Colonic mucosa (tissue), 4 donors: ENCODE measurements at regions not wholly inside any gene's neighbourhood (a gene's known extent, or its start where the extent isn't known, plus 50 kb on each side); places are given as distances from the start of the nearest gene placed in this dataset.

Experiments
- DNase-seq: peaks from one replicate; pipeline ENCODE4 v3.0.0-alpha.2; 2020
- H3K27ac ChIP-seq: fragments of 200-600 bp; one replicate; pipeline ENCODE4 v1.8.0; 2021
- H3K27me3 ChIP-seq: fragments of 200-600 bp; one replicate; pipeline ENCODE4 v1.8.0; 2021
- H3K36me3 ChIP-seq: fragments of 200-600 bp; one replicate; pipeline ENCODE4 v1.8.0; 2021
- H3K4me1 ChIP-seq: fragments of 200-600 bp; one replicate; pipeline ENCODE4 v1.8.0; 2021; ENCODE audit warnings: mild to moderate bottlenecking
- H3K4me3 ChIP-seq: fragments of 200-600 bp; one replicate; pipeline ENCODE4 v1.8.0; 2021
- H3K9ac ChIP-seq, 2 donors: one replicate each; pipeline ENCODE4 v1.7.0; 2013; ENCODE audit warnings: control low read depth in 2 of 2, low read depth in 2 of 2, low read length in 2 of 2
- H3K9me3 ChIP-seq: fragments of 200-600 bp; one replicate; pipeline ENCODE4 v1.8.0; 2021
- intact Hi-C: fragments of 100-400 bp; cut with DNase I; formaldehyde crosslinking; loops from one replicate; pipeline ENCODE4 v1.14.1; 2022
- TF ChIP-seq, protein P1 (sequence below): fragments of 200-600 bp; IDR thresholded peaks from one replicate; pipeline ENCODE4 v1.8.0; 2022; ENCODE audit warnings: antibody characterized with exemption, mild to moderate bottlenecking
- donor health status: healthy.
- donor health status: DM: no; HTN: no; CAD: no.
- donor health status: DM: no; HTN: no; CAD: no.

- Histone ChIP-seq H3K9me3 (no peaks in the 10 kb centered on the region), H3K4me3 (no peak overlapping the region), H3K9ac (no peak overlapping the region), H3K27me3 (no peaks in the 10 kb centered on the region), H3K4me1 (no peaks in the 10 kb centered on the region), H3K27ac (no peak overlapping the region), H3K36me3 (no peaks in the 10 kb centered on the region)
- TF ChIP-seq, protein P1, sequence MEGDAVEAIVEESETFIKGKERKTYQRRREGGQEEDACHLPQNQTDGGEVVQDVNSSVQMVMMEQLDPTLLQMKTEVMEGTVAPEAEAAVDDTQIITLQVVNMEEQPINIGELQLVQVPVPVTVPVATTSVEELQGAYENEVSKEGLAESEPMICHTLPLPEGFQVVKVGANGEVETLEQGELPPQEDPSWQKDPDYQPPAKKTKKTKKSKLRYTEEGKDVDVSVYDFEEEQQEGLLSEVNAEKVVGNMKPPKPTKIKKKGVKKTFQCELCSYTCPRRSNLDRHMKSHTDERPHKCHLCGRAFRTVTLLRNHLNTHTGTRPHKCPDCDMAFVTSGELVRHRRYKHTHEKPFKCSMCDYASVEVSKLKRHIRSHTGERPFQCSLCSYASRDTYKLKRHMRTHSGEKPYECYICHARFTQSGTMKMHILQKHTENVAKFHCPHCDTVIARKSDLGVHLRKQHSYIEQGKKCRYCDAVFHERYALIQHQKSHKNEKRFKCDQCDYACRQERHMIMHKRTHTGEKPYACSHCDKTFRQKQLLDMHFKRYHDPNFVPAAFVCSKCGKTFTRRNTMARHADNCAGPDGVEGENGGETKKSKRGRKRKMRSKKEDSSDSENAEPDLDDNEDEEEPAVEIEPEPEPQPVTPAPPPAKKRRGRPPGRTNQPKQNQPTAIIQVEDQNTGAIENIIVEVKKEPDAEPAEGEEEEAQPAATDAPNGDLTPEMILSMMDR, result no peak
- no peak for DNase-seq
- intact Hi-C loops, result no loop called here
These were observed 413.5 kb downstream of the NFIB start for GRCh38 chr9:13900449-13900848.

DNA sequence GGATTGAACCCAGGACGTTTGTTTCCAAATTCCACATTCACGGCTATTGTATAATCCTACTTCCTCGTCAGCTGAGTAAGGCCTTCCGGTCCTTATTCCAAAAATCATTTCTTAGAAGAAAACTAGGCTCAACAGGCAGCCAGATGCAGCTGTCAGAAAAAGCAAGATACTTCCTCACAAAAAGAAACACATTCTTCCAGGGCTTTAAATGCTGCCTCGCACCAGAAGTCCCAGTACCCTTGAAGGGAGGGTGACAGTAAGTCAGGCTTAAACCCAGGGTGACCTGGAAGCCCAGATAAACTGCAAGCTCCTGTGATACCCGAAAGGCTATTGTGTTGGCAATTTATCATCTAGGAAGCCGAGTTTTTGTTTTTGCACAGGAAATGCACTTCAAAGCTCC lies 414.0 kb downstream of the NFIB start:
- Histone ChIP-seq H3K4me1 (no peaks in the 10 kb centered on the region), H3K9ac (no peak overlapping the region), H3K4me3 (no peak overlapping the region), H3K27ac (no peak overlapping the region), H3K27me3 (no peaks in the 10 kb centered on the region), H3K9me3 (no peaks in the 10 kb centered on the region), H3K36me3 (no peaks in the 10 kb centered on the region)
- TF ChIP-seq, protein P1, result no peak
- DNase-seq, result no peak
- intact Hi-C loops, result no loop called here

DNA sequence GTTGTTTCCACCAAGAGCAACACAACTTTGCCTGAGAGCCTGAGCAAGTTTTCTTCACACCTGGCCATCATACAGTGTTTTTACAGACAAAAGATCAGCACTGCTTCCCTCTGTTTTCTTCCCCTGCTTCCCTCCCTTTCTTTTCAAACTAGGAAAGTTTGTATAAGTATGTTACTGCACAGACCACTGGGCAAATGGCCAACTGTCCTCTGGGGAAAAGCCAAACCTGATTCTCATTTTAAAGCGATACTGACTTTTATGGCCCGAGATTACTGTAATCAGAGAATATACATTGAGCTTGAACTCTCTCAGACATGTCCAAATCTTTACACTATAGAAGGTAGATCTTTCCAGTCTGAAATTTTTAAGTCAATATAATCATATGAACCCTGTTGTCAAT lies 415.0 kb downstream of the NFIB start:
- Histone ChIP-seq H3K36me3 (no peaks in the 10 kb centered on the region), H3K9me3 (no peaks in the 10 kb centered on the region), H3K27ac (no peak overlapping the region), H3K27me3 (no peaks in the 10 kb centered on the region), H3K9ac (no peak overlapping the region), H3K4me1 (no peaks in the 10 kb centered on the region), H3K4me3 (no peak overlapping the region)
- no peak for DNase-seq
- intact Hi-C loops, result no loop called here
- TF ChIP-seq, protein P1, result no peak

DNA sequence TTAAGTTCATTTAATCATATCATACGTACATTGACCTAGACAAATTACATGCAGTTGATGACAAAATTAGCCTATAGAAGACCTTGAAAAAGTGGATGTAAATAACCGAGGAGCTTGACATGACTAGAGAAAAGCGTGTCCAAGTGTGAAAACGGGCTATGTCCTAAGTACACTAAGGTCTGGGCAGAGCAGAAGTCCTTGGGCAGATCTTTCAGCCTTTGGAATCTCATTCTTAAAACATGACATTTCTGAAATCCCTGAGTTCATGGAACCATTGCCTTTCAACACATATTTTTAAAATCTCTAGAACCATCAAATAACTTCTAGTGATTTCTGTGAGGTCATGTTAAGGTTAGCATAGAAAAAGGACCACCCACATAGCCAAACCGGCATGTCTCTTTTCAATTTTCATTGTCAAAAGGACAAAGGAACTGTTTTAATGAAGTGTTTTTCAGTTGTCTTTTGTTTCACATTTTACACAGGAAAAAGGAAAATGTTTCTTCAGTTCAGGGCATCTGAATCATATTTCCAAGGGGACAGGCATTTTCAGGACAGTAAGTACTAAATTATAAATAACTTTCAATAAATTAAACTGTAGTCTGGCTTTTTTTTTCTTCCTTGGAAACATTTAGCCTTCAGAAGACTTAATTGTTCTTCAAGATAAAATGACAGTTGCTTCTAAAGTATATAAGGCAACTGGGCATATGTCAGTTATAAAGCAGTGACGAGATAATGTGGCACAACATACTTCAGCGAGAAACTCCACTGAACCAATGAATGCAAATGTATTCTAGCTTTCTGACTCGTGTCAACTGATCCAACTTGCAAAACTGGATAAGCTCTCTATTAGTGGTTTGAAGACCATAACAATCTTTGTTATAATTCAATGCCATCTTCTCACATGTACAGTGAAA lies 416.8 kb downstream of the NFIB start:
- Histone ChIP-seq H3K27ac (no peak overlapping the region), H3K27me3 (no peaks in the 10 kb centered on the region), H3K4me1 (no peaks in the 10 kb centered on the region), H3K4me3 (no peak overlapping the region), H3K36me3 (no peaks in the 10 kb centered on the region), H3K9me3 (no peaks in the 10 kb centered on the region), H3K9ac (no peak overlapping the region)
- no peak for DNase-seq
- TF ChIP-seq, protein P1, result no peak
- intact Hi-C loops, result no loop called here

DNA sequence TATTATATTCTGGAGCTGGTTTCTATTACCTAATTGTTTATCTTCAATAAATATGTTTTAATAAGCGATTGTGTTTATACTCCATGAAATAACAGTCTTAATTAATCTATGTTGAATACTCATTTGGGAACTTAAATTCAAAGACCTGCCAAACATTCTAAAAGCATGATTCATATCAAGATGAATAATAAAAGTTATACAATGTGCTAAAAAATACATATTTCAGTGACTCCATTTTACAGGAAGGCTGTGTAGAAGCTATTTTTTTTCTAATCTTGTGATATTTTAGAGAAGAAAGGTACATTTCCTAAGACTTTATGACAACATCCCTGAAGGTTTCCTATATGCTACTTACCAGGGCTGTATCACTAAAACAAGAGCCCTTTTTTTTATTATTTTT lies 417.9 kb downstream of the NFIB start:
- TF ChIP-seq, protein P1, result no peak
- Histone ChIP-seq H3K4me1 (no peaks in the 10 kb centered on the region), H3K27me3 (no peaks in the 10 kb centered on the region), H3K36me3 (no peaks in the 10 kb centered on the region), H3K27ac (no peak overlapping the region), H3K9ac (no peak overlapping the region), H3K9me3 (no peaks in the 10 kb centered on the region), H3K4me3 (no peak overlapping the region)
- intact Hi-C loops, result no loop called here
- no peak for DNase-seq
